IMR-90 (cell line): ENCODE measurements at regions not wholly inside any gene's neighbourhood (a gene's known extent, or its start where the extent isn't known, plus 50 kb on each side); places are given as distances from the start of the nearest gene placed in this dataset.
A peak's percentile ranks its signal among the peaks of the same experiment; 100 is the strongest.

Source experiments
- ATAC-seq: fragments of 200-7000 bp; cut with Tn5 transposase; 2 replicates; pipeline ENCODE4 v1.9.1; 2020; ENCODE audit warnings: low read depth, mild to moderate bottlenecking, moderate library complexity
- BruUV-seq: library from RNA; stranded (reverse); fragments of 400-500 nt; replicated peaks from 2 replicates; lab custom pipeline; 2021; lab: Mats Ljungman, UMichigan
- CTCF ChIA-PET: fragments of 300-600 bp; formaldehyde crosslinking; extraction: SDS; loops from one replicate; lab custom pipeline; 2021; ENCODE audit warnings: antibody characterized with exemption; lab: Yijun Ruan, JAX
- POLR2A ChIA-PET: fragments of 300-600 bp; sonication (Branson Sonifier 250); formaldehyde crosslinking; loops from one replicate; lab custom pipeline; 2022; ENCODE audit warnings: antibody characterized with exemption; ENCODE audit not compliant: unreplicated experiment; lab: Charles Lee
- DNase-seq: peaks from one replicate; pipeline ENCODE4 v3.0.0; 2013
- H2AFZ ChIP-seq: replicated peaks from 2 replicates; pipeline ENCODE3; 2013; ENCODE audit warnings: low read length, mild to moderate bottlenecking; ENCODE audit not compliant: poor library complexity
- H2AK5ac ChIP-seq: 2 replicates; pipeline ENCODE4 v1.6.1; 2013; ENCODE audit warnings: low read depth, low read length, inconsistent platforms
- H2AK9ac ChIP-seq: replicated peaks from 2 replicates; pipeline ENCODE3; 2013; ENCODE audit warnings: mild to moderate bottlenecking, low read depth, low read length, moderate library complexity; ENCODE audit not compliant: poor library complexity
- H2BK120ac ChIP-seq: 2 replicates; pipeline ENCODE4 v1.6.1; 2013; ENCODE audit warnings: low read depth, low read length, inconsistent platforms
- H2BK15ac ChIP-seq: 3 replicates; pipeline ENCODE4 v1.6.1; 2013; ENCODE audit warnings: low read depth, low read length, inconsistent platforms
- H2BK20ac ChIP-seq: 2 replicates; pipeline ENCODE4 v1.6.1; 2013; ENCODE audit warnings: low read depth, mild to moderate bottlenecking, inconsistent platforms, low read length, moderate library complexity
- H2BK5ac ChIP-seq: 2 replicates; pipeline ENCODE4 v1.6.1; 2013; ENCODE audit warnings: mild to moderate bottlenecking, low read depth, low read length, inconsistent platforms; ENCODE audit not compliant: poor library complexity, severe bottlenecking
- H3K14ac ChIP-seq: replicated peaks from 2 replicates; pipeline ENCODE4 v1.6.1; 2013; ENCODE audit warnings: low read depth, low read length, inconsistent platforms
- H3K18ac ChIP-seq: 2 replicates; pipeline ENCODE4 v1.6.1; 2013; ENCODE audit warnings: low read depth, low read length, control low read depth
- H3K23ac ChIP-seq: 2 replicates; pipeline ENCODE4 v1.6.1; 2013; ENCODE audit warnings: low read depth, low read length, inconsistent platforms
- H3K27ac ChIP-seq: 2 replicates; pipeline ENCODE4 v1.5.1; 2013; ENCODE audit warnings: mild to moderate bottlenecking, control low read depth, low read length; ENCODE audit not compliant: insufficient read depth
- H3K27me3 ChIP-seq: 2 replicates; pipeline ENCODE4 v1.6.1; 2013; ENCODE audit warnings: low read length; ENCODE audit not compliant: control insufficient read depth, insufficient read depth
- H3K36me3 ChIP-seq: 2 replicates; pipeline ENCODE4 v1.6.1; 2013; ENCODE audit warnings: low read length, mixed read lengths; ENCODE audit not compliant: control insufficient read depth, insufficient read depth
- H3K4ac ChIP-seq: 2 replicates; pipeline ENCODE4 v1.6.1; 2013; ENCODE audit warnings: low read depth, low read length, inconsistent platforms
- H3K4me1 ChIP-seq: 2 replicates; pipeline ENCODE4 v1.6.1; 2013; ENCODE audit warnings: low read length, mixed read lengths; ENCODE audit not compliant: control insufficient read depth, insufficient read depth
- H3K4me2 ChIP-seq: 2 replicates; pipeline ENCODE4 v1.6.1; 2013; ENCODE audit warnings: low read depth, mild to moderate bottlenecking, control low read depth, low read length, moderate library complexity
- H3K4me3 ChIP-seq: 2 replicates; pipeline ENCODE4 v1.5.1; 2013; ENCODE audit warnings: low read depth, mild to moderate bottlenecking, control low read depth, low read length, moderate library complexity; ENCODE audit not compliant: insufficient read depth
- H3K56ac ChIP-seq: 2 replicates; pipeline ENCODE4 v1.6.1; 2013; ENCODE audit warnings: low read length, inconsistent platforms; ENCODE audit not compliant: insufficient read depth; ENCODE audit errors: extremely low read depth
- H3K79me1 ChIP-seq, 2 experiments: 2 replicates each; pipeline ENCODE4 v1.6.1; 2013; ENCODE audit warnings: low read length in 2 of 2, inconsistent platforms in 1 of 2, low read depth in 1 of 2
- H3K9ac ChIP-seq: 2 replicates; pipeline ENCODE4 v1.6.1; 2013; ENCODE audit warnings: low read depth, low read length, control low read depth
- H3K9me1 ChIP-seq: 2 replicates; pipeline ENCODE4 v1.6.1; 2013; ENCODE audit warnings: low read length, inconsistent platforms; ENCODE audit not compliant: insufficient read depth
- H3K9me3 ChIP-seq: 2 replicates; pipeline ENCODE4 v1.6.1; 2013; ENCODE audit warnings: low read length; ENCODE audit not compliant: control insufficient read depth, insufficient read depth
- H4K20me1 ChIP-seq: 2 replicates; pipeline ENCODE4 v1.6.1; 2013; ENCODE audit warnings: low read length, inconsistent platforms; ENCODE audit not compliant: insufficient read depth
- H4K5ac ChIP-seq: 2 replicates; pipeline ENCODE4 v1.6.1; 2013; ENCODE audit warnings: mild to moderate bottlenecking, low read depth, low read length, control low read depth
- H4K8ac ChIP-seq, 2 experiments: 2 replicates each; pipeline ENCODE4 v1.6.1; 2013; ENCODE audit warnings: low read depth in 2 of 2, low read length in 2 of 2, control low read depth in 1 of 2, inconsistent platforms in 1 of 2
- H4K91ac ChIP-seq: 2 replicates; pipeline ENCODE4 v1.6.1; 2013; ENCODE audit warnings: low read depth, low read length, inconsistent platforms; ENCODE audit not compliant: insufficient read depth
- BHLHE40 ChIP-seq: fragments of 150-350 bp; IDR thresholded peaks from 2 replicates; pipeline ENCODE4 v1.6.1; 2016; ENCODE audit warnings: mild to moderate bottlenecking, low read depth, low read length
- CEBPB ChIP-seq: IDR thresholded peaks from 2 replicates; pipeline ENCODE4 v1.6.1; 2012; ENCODE audit warnings: low read depth, low read length, improper control_type of control experiment
- CHD1 ChIP-seq: IDR thresholded peaks from 2 replicates; pipeline ENCODE4 v1.6.1; 2012; ENCODE audit warnings: low read depth, low read length, improper control_type of control experiment
- MAFK ChIP-seq: IDR thresholded peaks from 2 replicates; pipeline ENCODE4 v1.6.1; 2012; ENCODE audit warnings: low read depth, low read length, improper control_type of control experiment
- MAZ ChIP-seq: IDR thresholded peaks from 2 replicates; pipeline ENCODE4 v1.6.1; 2012; ENCODE audit warnings: low read depth, mild to moderate bottlenecking, low read length, improper control_type of control experiment, moderate library complexity, borderline replicate concordance
- POLR2A ChIP-seq: IDR thresholded peaks from 2 replicates; pipeline ENCODE4 v1.6.1; 2012; ENCODE audit warnings: mild to moderate bottlenecking, low read depth, low read length
- RAD21 ChIP-seq: IDR thresholded peaks from 2 replicates; pipeline ENCODE4 v1.6.1; 2012; ENCODE audit warnings: low read length, improper control_type of control experiment
- RCOR1 ChIP-seq: IDR thresholded peaks from 2 replicates; pipeline ENCODE4 v1.6.1; 2012; ENCODE audit warnings: mild to moderate bottlenecking, low read length, improper control_type of control experiment; ENCODE audit not compliant: insufficient replicate concordance
- RFX5 ChIP-seq: IDR thresholded peaks from 2 replicates; pipeline ENCODE4 v1.8.0; 2012; ENCODE audit warnings: low read depth, mild to moderate bottlenecking, low read length, moderate library complexity
- WGBS, 2 experiments: methylation state at CpG; one replicate each; pipeline versions ENCODE4 v1.1.5 to v1.1.7; 2013; ENCODE audit warnings: missing lambda C conversion rate in 2 of 2; ENCODE audit not compliant: insufficient read length in 1 of 2; ENCODE audit errors: extremely low coverage in 2 of 2; 5-methylcytosine and 5-hydroxymethylcytosine counted together
- dilution Hi-C: fragments of 300-500 bp; cut with HindIII; formaldehyde crosslinking; loops from one replicate; pipeline ENCODE4 v1.14.3; 2018; ENCODE audit warnings: low sequenced_read_pairs; ENCODE audit not compliant: unreplicated experiment
- in situ Hi-C: fragments of 300-500 bp; cut with MboI; formaldehyde crosslinking; loops from 3 replicates; pipeline ENCODE4 v1.14.3; 2019; ENCODE audit warnings: low sequenced_read_pairs, inconsistent platforms, mixed read lengths
- intact Hi-C: fragments of 100-400 bp; cut with micrococcal nuclease; formaldehyde crosslinking; loops from 2 replicates; pipeline ENCODE4 v1.10.0; 2022
- TF ChIP-seq, protein P1 (sequence below): fragments of 150-350 bp; IDR thresholded peaks from 2 replicates; pipeline ENCODE4 v1.6.1; 2016; ENCODE audit warnings: low read depth, mild to moderate bottlenecking, low read length, moderate library complexity, borderline replicate concordance

DNA sequence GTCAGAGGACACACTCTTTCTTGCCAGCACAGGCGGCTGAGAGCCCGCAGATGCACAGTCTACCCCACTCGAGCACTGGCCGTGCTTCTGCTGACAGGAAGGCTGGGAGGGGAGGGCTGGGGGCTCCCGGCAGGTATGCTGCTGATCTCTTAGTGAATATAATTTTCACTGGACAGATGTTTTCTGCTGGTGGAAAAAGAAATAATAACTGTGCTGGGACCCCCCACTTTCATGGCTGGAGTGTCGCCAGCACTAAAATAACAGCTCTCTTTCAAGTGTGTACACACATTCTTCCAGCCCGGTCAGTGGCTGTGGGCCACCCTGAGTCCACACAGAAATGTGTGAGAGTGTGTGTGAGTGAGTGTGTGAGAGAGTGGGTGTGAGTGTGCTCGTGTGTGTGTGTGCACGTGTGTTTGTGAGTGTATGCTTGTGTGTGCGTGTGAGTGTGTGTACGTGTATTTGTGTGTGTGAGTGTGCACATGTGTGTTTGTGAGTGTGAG is 167.7 kb upstream of the USP24 start:
- BruUV-seq = no TSS peak
- peak overlapping the region; percentile 33; the same call in 1 of the 2 replicates for H4K5ac ChIP-seq
- no peak overlapping the region for H3K4me2 ChIP-seq
- peaks cover 2% of the 10 kb centered on the region; the same call in 1 of the 2 replicates for H3K9me3 ChIP-seq
- H3K27ac ChIP-seq = no peak overlapping the region
- H2BK120ac ChIP-seq = peak overlapping the region; percentile 69
- H2BK20ac ChIP-seq = peak overlapping the region; percentile 23; the same call in 1 of the 2 replicates
- no peaks in the 10 kb centered on the region for H3K79me1 ChIP-seq
- dilution Hi-C loops = no loop called here
- peak overlapping the region; percentile 71; the same call in 1 of the 2 replicates for H3K14ac ChIP-seq
- CTCF ChIA-PET = no interaction called here
- no peak for DNase-seq
- peaks cover 14% of the 10 kb centered on the region for H3K4me1 ChIP-seq
- no peaks in the 10 kb centered on the region for H4K20me1 ChIP-seq
- in situ Hi-C loops = no loop called here
- H2AFZ ChIP-seq = peak overlapping the region; percentile 21
- peak overlapping the region; percentile 62 for H3K4ac ChIP-seq
- H3K9me1 ChIP-seq = peaks cover 13% of the 10 kb centered on the region
- no peaks in the 10 kb centered on the region for H3K36me3 ChIP-seq
- H3K4me3 ChIP-seq = no peak overlapping the region
- H3K23ac ChIP-seq = no peak overlapping the region; the same call in 1 of the 2 replicates
- ATAC-seq = no peak
- H3K18ac ChIP-seq = peak overlapping the region; percentile 57
- intact Hi-C loops = no loop called here
- H3K56ac ChIP-seq = no peak overlapping the region
- TF ChIP-seq RCOR1 (no peak), BHLHE40 (no peak), POLR2A (no peak), MAZ (no peak), RFX5 (no peak), MAFK (no peak), CEBPB (no peak), CHD1 (no peak), RAD21 (no peak)
- TF ChIP-seq, protein P1, sequence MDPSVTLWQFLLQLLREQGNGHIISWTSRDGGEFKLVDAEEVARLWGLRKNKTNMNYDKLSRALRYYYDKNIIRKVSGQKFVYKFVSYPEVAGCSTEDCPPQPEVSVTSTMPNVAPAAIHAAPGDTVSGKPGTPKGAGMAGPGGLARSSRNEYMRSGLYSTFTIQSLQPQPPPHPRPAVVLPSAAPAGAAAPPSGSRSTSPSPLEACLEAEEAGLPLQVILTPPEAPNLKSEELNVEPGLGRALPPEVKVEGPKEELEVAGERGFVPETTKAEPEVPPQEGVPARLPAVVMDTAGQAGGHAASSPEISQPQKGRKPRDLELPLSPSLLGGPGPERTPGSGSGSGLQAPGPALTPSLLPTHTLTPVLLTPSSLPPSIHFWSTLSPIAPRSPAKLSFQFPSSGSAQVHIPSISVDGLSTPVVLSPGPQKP = no peak
- WGBS, 2 experiments = 55% methylated on average over 3 of the region's 11 CpGs; no CpG with 5 or more reads in 1 of the 2 experiments
- peak overlapping the region; percentile 37 for H2BK5ac ChIP-seq
- peak overlapping the region; percentile 57; the same call in 1 of the 2 replicates for H4K91ac ChIP-seq
- peak overlapping the region; percentile 84; the same call in 1 of the 3 replicates for H2BK15ac ChIP-seq
- POLR2A ChIA-PET = no interaction called here
- peak overlapping the region; percentile 94 for H2AK5ac ChIP-seq
- no peaks in the 10 kb centered on the region for H3K27me3 ChIP-seq
- H2AK9ac ChIP-seq = no peak overlapping the region
- no peak overlapping the region for H3K9ac ChIP-seq
- peak overlapping the region in 1 of 2 experiments; percentile 59; a peak in 3 of 4 replicates for H4K8ac ChIP-seq
